ENCODE measurements at regions not wholly inside any gene's neighbourhood (a gene's known extent, or its start where the extent isn't known, plus 50 kb on each side); places are given as distances from the start of the nearest gene placed in this dataset.

DNA sequence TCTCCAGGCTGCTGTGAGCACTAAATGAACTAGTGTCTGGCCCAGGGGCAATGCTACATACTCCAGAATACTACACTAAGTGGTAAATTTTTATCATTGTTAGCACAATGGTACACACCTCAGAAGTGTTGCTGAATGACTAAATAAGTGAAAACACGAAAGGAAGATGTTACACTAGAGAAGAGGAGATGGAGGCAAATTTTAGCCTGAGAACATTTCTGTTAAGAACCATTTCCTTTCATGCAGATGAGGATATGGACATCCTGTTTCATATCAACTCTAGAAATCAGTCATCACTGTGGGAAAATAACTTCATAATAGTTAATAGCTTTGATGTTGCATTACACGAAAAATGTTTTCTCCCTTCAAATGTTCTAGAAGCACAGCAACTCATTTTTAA lies 117.6 kb upstream of the STK17B start:
- Histone ChIP-seq H3K4me3 (no peak overlapping the region), H3K9me3 (no peaks in the 10 kb centered on the region), H3K27ac (no peak overlapping the region), H3K4me1 (peaks cover 4 to 11% (median 8%) of the 10 kb centered on the region in 4 donors), H3K36me3 (no peaks in the 10 kb centered on the region), H3K27me3 (no peaks in the 10 kb centered on the region)
- TF ChIP-seq, protein P1, sequence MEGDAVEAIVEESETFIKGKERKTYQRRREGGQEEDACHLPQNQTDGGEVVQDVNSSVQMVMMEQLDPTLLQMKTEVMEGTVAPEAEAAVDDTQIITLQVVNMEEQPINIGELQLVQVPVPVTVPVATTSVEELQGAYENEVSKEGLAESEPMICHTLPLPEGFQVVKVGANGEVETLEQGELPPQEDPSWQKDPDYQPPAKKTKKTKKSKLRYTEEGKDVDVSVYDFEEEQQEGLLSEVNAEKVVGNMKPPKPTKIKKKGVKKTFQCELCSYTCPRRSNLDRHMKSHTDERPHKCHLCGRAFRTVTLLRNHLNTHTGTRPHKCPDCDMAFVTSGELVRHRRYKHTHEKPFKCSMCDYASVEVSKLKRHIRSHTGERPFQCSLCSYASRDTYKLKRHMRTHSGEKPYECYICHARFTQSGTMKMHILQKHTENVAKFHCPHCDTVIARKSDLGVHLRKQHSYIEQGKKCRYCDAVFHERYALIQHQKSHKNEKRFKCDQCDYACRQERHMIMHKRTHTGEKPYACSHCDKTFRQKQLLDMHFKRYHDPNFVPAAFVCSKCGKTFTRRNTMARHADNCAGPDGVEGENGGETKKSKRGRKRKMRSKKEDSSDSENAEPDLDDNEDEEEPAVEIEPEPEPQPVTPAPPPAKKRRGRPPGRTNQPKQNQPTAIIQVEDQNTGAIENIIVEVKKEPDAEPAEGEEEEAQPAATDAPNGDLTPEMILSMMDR (IDR thresholded peaks at IDR 0.05) = no peak
- no peak for TF ChIP-seq POLR2AphosphoS5 (IDR thresholded peaks at IDR 0.05)
- TF ChIP-seq POLR2A (IDR thresholded peaks at IDR 0.05) = no peak
- TF ChIP-seq EP300 (IDR thresholded peaks at IDR 0.05; ENCODE audit: low read depth) = no peak
- DNase-seq = no peak
- intact Hi-C loops (cut with DNase I; ENCODE audit: low total_unique reads) (no loop called here), in situ Hi-C loops (cut with MboI; ENCODE audit: low pct_ligation_motif_present in 1 of 4, low pct_unique_long_range_greater_than_20kb in 1 of 4, low sequenced_read_pairs in 3 of 4) (loop anchor here in 3 of 4 donors (10.0 to 25.0 kb wide), 3 partner anchors 202 to 473 kb away; no protein-coding TSS in a partner anchor)
- WGBS, 2 donors (ENCODE audit: low coverage in 1 of 2) = 44 to 54% methylated on average over 2 of the region's 2 CpGs

GRCh38 chr2:196290136-196290535 lies 118.8 kb upstream of the STK17B start:
- Histone ChIP-seq H3K36me3 (no peaks in the 10 kb centered on the region), H3K4me1 (peaks cover under 1 to 7% (median 4%) of the 10 kb centered on the region in 4 donors), H3K27me3 (no peaks in the 10 kb centered on the region), H3K9me3 (no peaks in the 10 kb centered on the region), H3K27ac (no peak overlapping the region), H3K4me3 (no peak overlapping the region)
- in situ Hi-C loops (cut with MboI; ENCODE audit: low pct_ligation_motif_present in 1 of 4, low pct_unique_long_range_greater_than_20kb in 1 of 4, low sequenced_read_pairs in 3 of 4) = loop anchor here in 3 of 4 donors (10.0 to 25.0 kb wide), 3 partner anchors 165 to 472 kb away; no protein-coding TSS in a partner anchor
- DNase-seq = no peak
- intact Hi-C loops (cut with DNase I; ENCODE audit: low total_unique reads) = no loop called here
- no peak for TF ChIP-seq EP300 (IDR thresholded peaks at IDR 0.05; ENCODE audit: low read depth)
- TF ChIP-seq POLR2A (IDR thresholded peaks at IDR 0.05) = no peak
- TF ChIP-seq, protein P1 (IDR thresholded peaks at IDR 0.05) = no peak
- no peak for TF ChIP-seq POLR2AphosphoS5 (IDR thresholded peaks at IDR 0.05)

GRCh38 chr2:196290569-196290968 lies 119.2 kb upstream of the STK17B start:
- intact Hi-C loops (cut with DNase I; ENCODE audit: low total_unique reads) = no loop called here
- no peaks in the 10 kb centered on the region for H3K36me3 ChIP-seq
- H3K4me1 ChIP-seq = peaks cover 0 to 3% (median under 1%) of the 10 kb centered on the region in 4 donors
- no peak for TF ChIP-seq EP300 (IDR thresholded peaks at IDR 0.05; ENCODE audit: low read depth)
- TF ChIP-seq, protein P1 (IDR thresholded peaks at IDR 0.05) = no peak
- no peak for TF ChIP-seq POLR2AphosphoS5 (IDR thresholded peaks at IDR 0.05)
- no peak for TF ChIP-seq POLR2A (IDR thresholded peaks at IDR 0.05)
- in situ Hi-C loops (cut with MboI; ENCODE audit: low pct_ligation_motif_present in 1 of 4, low pct_unique_long_range_greater_than_20kb in 1 of 4, low sequenced_read_pairs in 3 of 4) = loop anchor here in 3 of 4 donors (10.0 to 25.0 kb wide), 3 partner anchors 164 to 472 kb away; no protein-coding TSS in a partner anchor
- H3K9me3 ChIP-seq = no peaks in the 10 kb centered on the region
- H3K27me3 ChIP-seq = no peaks in the 10 kb centered on the region
- H3K4me3 ChIP-seq = no peak overlapping the region
- WGBS, 2 donors (ENCODE audit: low coverage in 1 of 2) = 88 to 100% methylated on average over 1 of the region's 1 CpG
- no peak overlapping the region for H3K27ac ChIP-seq
- no peak for DNase-seq

- Histone ChIP-seq H3K36me3 (no peaks in the 10 kb centered on the region), H3K27me3 (no peaks in the 10 kb centered on the region), H3K27ac (no peak overlapping the region), H3K9me3 (no peaks in the 10 kb centered on the region), H3K4me1 (no peaks in the 10 kb centered on the region), H3K4me3 (no peak overlapping the region)
- DNase-seq = no peak
- intact Hi-C loops (cut with DNase I; ENCODE audit: low total_unique reads) = no loop called here
- WGBS, 2 donors (ENCODE audit: low coverage in 1 of 2) = 72 to 89% methylated on average over 1 to 2 of the region's 2 CpGs
- no peak for TF ChIP-seq POLR2AphosphoS5 (IDR thresholded peaks at IDR 0.05)
- TF ChIP-seq, protein P1 (IDR thresholded peaks at IDR 0.05) = no peak
- no peak for TF ChIP-seq POLR2A (IDR thresholded peaks at IDR 0.05)
- TF ChIP-seq EP300 (IDR thresholded peaks at IDR 0.05; ENCODE audit: low read depth) = no peak
- in situ Hi-C loops (cut with MboI; ENCODE audit: low pct_ligation_motif_present in 1 of 4, low pct_unique_long_range_greater_than_20kb in 1 of 4, low sequenced_read_pairs in 3 of 4) = loop anchor here in 3 of 4 donors (10.0 to 25.0 kb wide), 3 partner anchors 163 to 471 kb away; no protein-coding TSS in a partner anchor
Measured at GRCh38 chr2:196291426-196291825, 120.0 kb upstream of the STK17B start.

Measured in transverse colon (tissue), 4 donors.